ENCODE measurements at regions not wholly inside any gene's neighbourhood (a gene's known extent, or its start where the extent isn't known, plus 50 kb on each side); places are given as distances from the start of the nearest gene placed in this dataset.

DNA sequence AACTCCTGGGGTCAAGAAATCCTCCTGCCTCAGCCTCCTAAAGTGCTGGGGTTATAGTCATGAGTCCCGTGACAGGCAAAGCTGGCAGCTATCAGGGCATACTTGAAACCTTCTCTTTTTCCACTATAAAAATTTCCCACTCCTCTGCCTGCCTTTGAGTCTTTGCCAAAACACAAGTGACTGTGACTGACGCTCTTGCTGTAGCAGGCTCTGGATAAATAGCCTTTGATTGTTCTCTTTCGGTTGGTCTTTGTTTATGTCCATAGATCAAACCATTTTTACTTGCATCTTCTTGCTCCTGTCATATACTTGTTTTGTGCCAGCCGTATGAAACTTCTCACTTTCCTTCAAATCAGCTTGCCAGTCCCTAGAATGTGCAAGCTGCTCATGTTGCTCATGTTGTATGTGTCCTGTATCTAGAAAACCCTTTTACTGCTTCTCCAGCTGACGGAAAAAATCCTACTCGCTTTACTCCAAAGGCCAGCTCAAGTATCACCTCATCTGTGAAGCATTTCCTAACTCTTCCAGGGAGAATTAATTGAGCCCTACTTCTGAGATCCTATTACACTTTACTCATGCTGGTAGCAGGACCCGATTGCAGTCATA lies 73.1 kb downstream of the RESF1 start:
- H3K36me3 ChIP-seq (ENCODE audit: low read depth), result no peaks in the 10 kb centered on the region
- H3K9ac ChIP-seq, result no peak overlapping the region
- H3K9me2 ChIP-seq (ENCODE audit: insufficient read depth), result no peaks in the 10 kb centered on the region
- in situ Hi-C loops (cut with MboI), result no loop called here
- H3K4me2 ChIP-seq (ENCODE audit: unreplicated experiment), result peak overlapping the region; percentile 15
- 33 to 35% methylated on average over 7 of the region's 7 CpGs for WGBS, 2 experiments (ENCODE audit: low coverage in 1 of 2, low lambda C conversion rate in 2 of 2, missing lambda C conversion rate in 2 of 2)
- H3K4me1 ChIP-seq (ENCODE audit: insufficient read depth), result 0 out of 2 replicates have a peak, but pooled peaks cover 4% of the 10 kb centered on the region
- H3K79me2 ChIP-seq (ENCODE audit: insufficient read depth), result no peaks in the 10 kb centered on the region
- H3K9me3 ChIP-seq (ENCODE audit: low read depth), result no peaks in the 10 kb centered on the region
- H3K27me3 ChIP-seq (replicated peaks; ENCODE audit: insufficient read depth), result 0 out of 2 replicates have a peak, but pooled peaks cover 5% of the 10 kb centered on the region
- TF ChIP-seq EZH2phosphoT487 (IDR thresholded peaks at IDR 0.05; ENCODE audit: insufficient read depth, low read depth), result no peak
- no peak for TF ChIP-seq EZH2 (IDR thresholded peaks at IDR 0.05; ENCODE audit: insufficient read depth, poor library complexity, severe bottlenecking)
- peak overlapping the region; percentile 68 for H2AFZ ChIP-seq
- H4K20me1 ChIP-seq (ENCODE audit: insufficient read depth), result no peaks in the 10 kb centered on the region
- peak; percentile 56 for DNase-seq
- H3K27ac ChIP-seq, result no peak overlapping the region
- no peak overlapping the region for H3K4me3 ChIP-seq
- H3F3A ChIP-seq (ENCODE audit: insufficient read depth), result no peaks in the 10 kb centered on the region

DNA sequence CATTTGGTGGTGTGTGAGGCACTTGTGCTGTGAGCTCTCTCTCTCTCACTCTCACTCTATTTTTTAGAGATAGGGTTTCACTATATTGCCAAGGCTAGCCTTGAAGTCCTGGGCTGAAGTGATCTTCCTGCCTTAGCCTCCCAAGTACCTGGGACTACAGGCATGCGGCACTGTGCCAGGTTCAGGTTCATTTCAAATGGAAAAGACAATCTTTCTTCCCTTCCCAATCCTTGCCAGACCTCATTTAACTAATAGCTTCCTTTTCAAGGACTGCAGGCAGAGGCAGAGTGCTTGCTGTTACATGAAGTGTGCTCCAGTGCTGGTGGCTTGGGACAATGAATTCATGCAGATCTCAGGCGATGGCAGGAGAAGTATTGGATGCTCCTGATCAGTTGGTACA lies 73.2 kb upstream of the BICD1 start:
- Histone ChIP-seq H3K4me1 (ENCODE audit: insufficient read depth) (0 out of 2 replicates have a peak, but pooled peaks cover 4% of the 10 kb centered on the region), H3K9me3 (ENCODE audit: low read depth) (no peaks in the 10 kb centered on the region), H3K9me2 (ENCODE audit: insufficient read depth) (no peaks in the 10 kb centered on the region), H3K79me2 (ENCODE audit: insufficient read depth) (no peaks in the 10 kb centered on the region), H3K4me2 (ENCODE audit: unreplicated experiment) (no peak overlapping the region), H4K20me1 (ENCODE audit: insufficient read depth) (no peaks in the 10 kb centered on the region), H3K27ac (no peak overlapping the region), H3K27me3 (replicated peaks; ENCODE audit: insufficient read depth) (0 out of 2 replicates have a peak, but pooled peaks cover 5% of the 10 kb centered on the region), H3K4me3 (no peak overlapping the region), H3K36me3 (ENCODE audit: low read depth) (no peaks in the 10 kb centered on the region), H3K9ac (no peak overlapping the region), H2AFZ (no peak overlapping the region), H3F3A (ENCODE audit: insufficient read depth) (no peaks in the 10 kb centered on the region)
- DNase-seq, result no peak
- no peak for TF ChIP-seq EZH2phosphoT487 (IDR thresholded peaks at IDR 0.05; ENCODE audit: insufficient read depth, low read depth)
- no peak for TF ChIP-seq EZH2 (IDR thresholded peaks at IDR 0.05; ENCODE audit: insufficient read depth, poor library complexity, severe bottlenecking)
- in situ Hi-C loops (cut with MboI), result no loop called here
- 69 to 82% methylated on average over 2 of the region's 2 CpGs for WGBS, 2 experiments (ENCODE audit: low coverage in 1 of 2, low lambda C conversion rate in 2 of 2, missing lambda C conversion rate in 2 of 2)

DNA sequence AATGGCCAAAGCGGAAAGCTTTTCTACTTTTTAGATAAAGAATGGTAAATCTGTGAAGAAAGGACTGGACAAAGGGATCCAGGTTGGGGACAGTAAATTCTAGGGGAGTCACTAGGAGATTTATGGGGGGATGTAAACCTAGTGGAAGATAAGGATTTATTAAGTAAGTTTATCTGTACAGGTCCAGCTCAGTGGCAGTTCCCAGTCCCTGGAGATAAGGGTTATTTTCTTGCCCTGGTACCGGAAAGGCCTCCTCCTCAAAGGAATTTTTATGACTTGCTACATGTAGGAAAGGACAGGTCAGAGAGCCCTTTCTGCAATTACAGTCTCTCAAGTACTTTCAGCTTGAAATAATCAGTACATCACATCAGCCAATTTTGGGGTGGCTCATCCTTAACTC lies 72.6 kb upstream of the BICD1 start:
- no peaks in the 10 kb centered on the region for H4K20me1 ChIP-seq (ENCODE audit: insufficient read depth)
- no peak overlapping the region for H2AFZ ChIP-seq
- no peak overlapping the region for H3K27ac ChIP-seq
- in situ Hi-C loops (cut with MboI), result no loop called here
- no peaks in the 10 kb centered on the region for H3K79me2 ChIP-seq (ENCODE audit: insufficient read depth)
- H3K9me2 ChIP-seq (ENCODE audit: insufficient read depth), result no peaks in the 10 kb centered on the region
- H3K4me2 ChIP-seq (ENCODE audit: unreplicated experiment), result no peak overlapping the region
- H3K4me1 ChIP-seq (ENCODE audit: insufficient read depth), result 0 out of 2 replicates have a peak, but pooled peaks cover 4% of the 10 kb centered on the region
- no peak overlapping the region for H3K4me3 ChIP-seq
- 70 to 78% methylated on average over 2 of the region's 2 CpGs for WGBS, 2 experiments (ENCODE audit: low coverage in 1 of 2, low lambda C conversion rate in 2 of 2, missing lambda C conversion rate in 2 of 2)
- TF ChIP-seq EZH2 (IDR thresholded peaks at IDR 0.05; ENCODE audit: insufficient read depth, poor library complexity, severe bottlenecking), result no peak
- TF ChIP-seq EZH2phosphoT487 (IDR thresholded peaks at IDR 0.05; ENCODE audit: insufficient read depth, low read depth), result no peak
- H3K9ac ChIP-seq, result no peak overlapping the region
- no peaks in the 10 kb centered on the region for H3K36me3 ChIP-seq (ENCODE audit: low read depth)
- H3K27me3 ChIP-seq (replicated peaks; ENCODE audit: insufficient read depth), result 0 out of 2 replicates have a peak, but pooled peaks cover 6% of the 10 kb centered on the region
- H3K9me3 ChIP-seq (ENCODE audit: low read depth), result no peaks in the 10 kb centered on the region
- DNase-seq, result peak; percentile 14
- no peaks in the 10 kb centered on the region for H3F3A ChIP-seq (ENCODE audit: insufficient read depth)

DNA sequence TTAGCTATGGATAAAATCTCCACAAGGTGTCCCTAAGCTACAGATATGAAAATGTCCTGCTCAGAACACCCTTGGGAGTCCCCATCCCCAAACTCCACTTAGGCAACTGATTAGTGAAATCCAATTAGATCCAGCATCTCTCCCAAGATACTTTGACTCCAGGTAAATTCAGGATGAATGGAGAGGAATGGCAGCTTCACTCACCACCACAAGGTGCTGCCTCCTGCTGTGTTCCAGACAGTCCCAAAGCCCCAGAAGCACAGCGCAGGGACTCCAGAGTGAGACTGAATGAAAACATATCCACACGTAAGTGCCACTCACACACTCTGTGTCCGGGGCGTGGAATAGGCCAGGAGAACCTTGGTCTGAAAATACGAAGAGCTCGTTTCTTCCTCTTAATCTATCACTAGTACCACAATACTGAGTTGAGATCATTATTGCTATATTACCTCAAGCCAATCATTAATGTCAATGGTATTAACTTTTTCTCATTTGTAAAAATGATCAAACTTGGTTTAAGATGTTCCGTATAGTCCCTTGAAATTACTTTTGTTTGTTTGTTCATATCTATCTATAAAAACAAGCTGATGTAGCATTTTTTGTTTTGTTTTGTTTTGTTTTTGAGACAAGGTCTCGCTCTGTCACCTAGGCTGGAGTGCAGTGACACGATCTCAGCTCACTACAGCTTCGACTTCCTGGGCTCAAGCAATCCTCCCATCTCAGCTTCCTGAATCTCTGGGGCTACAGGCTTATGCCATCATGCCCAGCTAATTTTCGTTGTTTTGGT lies 70.0 kb upstream of the BICD1 start:
- Histone ChIP-seq H3K79me2 (ENCODE audit: insufficient read depth) (no peaks in the 10 kb centered on the region), H3K4me2 (ENCODE audit: unreplicated experiment) (no peak overlapping the region), H3K27ac (no peak overlapping the region), H3K9ac (no peak overlapping the region), H4K20me1 (ENCODE audit: insufficient read depth) (no peaks in the 10 kb centered on the region), H3K27me3 (replicated peaks; ENCODE audit: insufficient read depth) (peaks cover 9% of the 10 kb centered on the region; the same call in 1 of the 2 replicates), H3K9me2 (ENCODE audit: insufficient read depth) (no peaks in the 10 kb centered on the region), H3K4me3 (no peak overlapping the region), H3K4me1 (ENCODE audit: insufficient read depth) (0 out of 2 replicates have a peak, but pooled peaks cover 4% of the 10 kb centered on the region), H3F3A (ENCODE audit: insufficient read depth) (no peaks in the 10 kb centered on the region), H3K36me3 (ENCODE audit: low read depth) (no peaks in the 10 kb centered on the region), H2AFZ (no peak overlapping the region), H3K9me3 (ENCODE audit: low read depth) (no peaks in the 10 kb centered on the region)
- DNase-seq, result no peak
- TF ChIP-seq EZH2phosphoT487 (IDR thresholded peaks at IDR 0.05; ENCODE audit: insufficient read depth, low read depth), result no peak
- TF ChIP-seq EZH2 (IDR thresholded peaks at IDR 0.05; ENCODE audit: insufficient read depth, poor library complexity, severe bottlenecking), result no peak
- WGBS, 2 experiments (ENCODE audit: low coverage in 1 of 2, low lambda C conversion rate in 2 of 2, missing lambda C conversion rate in 2 of 2), result 67 to 68% methylated on average over 11 of the region's 11 CpGs
- in situ Hi-C loops (cut with MboI), result no loop called here

Measured in GM23248 (cell line).